H9 (cell line): ENCODE measurements at regions not wholly inside any gene's neighbourhood (a gene's known extent, or its start where the extent isn't known, plus 50 kb on each side); places are given as distances from the start of the nearest gene placed in this dataset.

ENCODE experiments used
- DNase-seq: peaks from one replicate; pipeline ENCODE4 v3.0.0-alpha.2; 2017
- H2AFZ ChIP-seq: one replicate; pipeline ENCODE4 v1.6.1; 2013; ENCODE audit warnings: mild to moderate bottlenecking, low read length, control low read depth, moderate library complexity
- H2AK5ac ChIP-seq: 2 replicates; pipeline ENCODE4 v1.6.1; 2013; ENCODE audit warnings: low read length, control low read depth, mixed read lengths; ENCODE audit not compliant: insufficient read length
- H2BK120ac ChIP-seq: one replicate; pipeline ENCODE4 v1.6.1; 2013; ENCODE audit warnings: low read depth, mild to moderate bottlenecking, low read length, control low read depth, inconsistent platforms; ENCODE audit not compliant: poor library complexity, severe bottlenecking
- H2BK12ac ChIP-seq: 2 replicates; pipeline ENCODE4 v1.6.1; 2013; ENCODE audit warnings: low read length, control low read depth, mixed read lengths, low read depth; ENCODE audit not compliant: insufficient read length
- H2BK15ac ChIP-seq: 2 replicates; pipeline ENCODE4 v1.6.1; 2013; ENCODE audit warnings: low read depth, low read length, control low read depth
- H2BK20ac ChIP-seq: one replicate; pipeline ENCODE4 v1.6.1; 2013; ENCODE audit warnings: low read depth, mild to moderate bottlenecking, low read length, control low read depth, inconsistent platforms; ENCODE audit not compliant: poor library complexity, severe bottlenecking
- H2BK5ac ChIP-seq: 2 replicates; pipeline ENCODE4 v1.6.1; 2013; ENCODE audit warnings: low read length, control low read depth, mixed read lengths; ENCODE audit not compliant: insufficient read length
- H3K14ac ChIP-seq: 2 replicates; pipeline ENCODE4 v1.6.1; 2013; ENCODE audit warnings: low read length, control low read depth; ENCODE audit not compliant: insufficient read depth
- H3K18ac ChIP-seq: 2 replicates; pipeline ENCODE4 v1.6.1; 2013; ENCODE audit warnings: low read depth, mild to moderate bottlenecking, mixed read lengths, low read length, control low read depth; ENCODE audit not compliant: insufficient read length
- H3K23ac ChIP-seq: 2 replicates; pipeline ENCODE4 v1.6.1; 2013; ENCODE audit warnings: low read length, control low read depth, mixed read lengths, low read depth; ENCODE audit not compliant: insufficient read length
- H3K23me2 ChIP-seq: 2 replicates; pipeline ENCODE4 v1.6.1; 2013; ENCODE audit warnings: low read depth, mild to moderate bottlenecking, mixed read lengths, low read length, control low read depth; ENCODE audit not compliant: insufficient read length, poor library complexity, severe bottlenecking
- H3K27ac ChIP-seq: 2 replicates; pipeline ENCODE4 v1.5.1; 2013; ENCODE audit warnings: low read length, control low read depth, mixed read lengths, low read depth; ENCODE audit not compliant: insufficient read length
- H3K27me3 ChIP-seq: 2 replicates; pipeline ENCODE4 v1.6.1; 2013; ENCODE audit warnings: low read length, control low read depth, inconsistent platforms; ENCODE audit not compliant: insufficient read depth
- H3K4ac ChIP-seq: 2 replicates; pipeline ENCODE4 v1.6.1; 2013; ENCODE audit warnings: low read depth, mild to moderate bottlenecking, control low read depth, inconsistent platforms, low read length, moderate library complexity
- H3K4me1 ChIP-seq: 2 replicates; pipeline ENCODE4 v1.6.1; 2013; ENCODE audit warnings: low read length, control low read depth, inconsistent platforms; ENCODE audit not compliant: insufficient read depth
- H3K4me2 ChIP-seq: 2 replicates; pipeline ENCODE4 v1.6.1; 2013; ENCODE audit warnings: low read length, control low read depth, mixed read lengths; ENCODE audit not compliant: insufficient read length, insufficient read depth
- H3K56ac ChIP-seq: 2 replicates; pipeline ENCODE4 v1.6.1; 2013; ENCODE audit warnings: low read depth, mild to moderate bottlenecking, mixed read lengths, low read length, control low read depth; ENCODE audit not compliant: insufficient read length
- H3K79me1 ChIP-seq: 2 replicates; pipeline ENCODE4 v1.6.1; 2013; ENCODE audit warnings: low read depth, mild to moderate bottlenecking, moderate library complexity, low read length, control low read depth, inconsistent platforms; ENCODE audit not compliant: insufficient read depth, poor library complexity, severe bottlenecking
- H3K79me2 ChIP-seq: 2 replicates; pipeline ENCODE4 v1.6.1; 2013; ENCODE audit warnings: low read length, control low read depth, inconsistent platforms; ENCODE audit not compliant: insufficient read depth
- H3K9ac ChIP-seq: 2 replicates; pipeline ENCODE4 v1.6.1; 2013; ENCODE audit warnings: low read length, control low read depth, mixed read lengths; ENCODE audit not compliant: insufficient read length; ENCODE audit errors: extremely low read depth
- H3K9me3 ChIP-seq: one replicate; pipeline ENCODE4 v1.6.1; 2013; ENCODE audit warnings: low read depth, low read length, inconsistent platforms; ENCODE audit not compliant: control insufficient read depth
- H3T11ph ChIP-seq: one replicate; pipeline ENCODE4 v1.6.1; 2013; ENCODE audit warnings: mild to moderate bottlenecking, low read length, control low read depth, inconsistent platforms
- H4K20me1 ChIP-seq: one replicate; pipeline ENCODE4 v1.6.1; 2013; ENCODE audit not compliant: control insufficient read depth, insufficient read length, insufficient read depth
- H4K5ac ChIP-seq: 2 replicates; pipeline ENCODE4 v1.6.1; 2013; ENCODE audit warnings: low read depth, mild to moderate bottlenecking, mixed read lengths, low read length, control low read depth; ENCODE audit not compliant: insufficient read length
- H4K8ac ChIP-seq: replicated peaks from 2 replicates; pipeline ENCODE4 v1.6.1; 2013; ENCODE audit warnings: low read length, control low read depth, mixed read lengths, low read depth; ENCODE audit not compliant: insufficient read length
- H4K91ac ChIP-seq: 2 replicates; pipeline ENCODE4 v1.6.1; 2013; ENCODE audit warnings: low read depth, mild to moderate bottlenecking, moderate library complexity, mixed read lengths, low read length, control low read depth; ENCODE audit not compliant: insufficient read length
- H3K27ac Mint-ChIP-seq, 3 experiments: 2 replicates in 2 of 3; 3 replicates in 1 of 3; pipeline ENCODE4 v1.8.0; 2020 to 2021; ENCODE audit warnings: mixed read lengths in 3 of 3, mild to moderate bottlenecking in 1 of 3, moderate library complexity in 1 of 3
- H3K27me3 Mint-ChIP-seq: 2 replicates; pipeline ENCODE4 v1.8.0; 2021; ENCODE audit warnings: low read depth, mild to moderate bottlenecking, moderate library complexity, mixed read lengths
- H3K36me3 Mint-ChIP-seq, 3 experiments: 2 replicates in 2 of 3; 3 replicates in 1 of 3; pipeline ENCODE4 v1.8.0; 2020 to 2021; ENCODE audit warnings: low read depth in 3 of 3, mixed read lengths in 3 of 3; ENCODE audit not compliant: insufficient read depth in 1 of 3
- H3K4me1 Mint-ChIP-seq, 2 experiments: 2 replicates each; pipeline ENCODE4 v1.8.0; 2020; ENCODE audit warnings: mixed read lengths in 2 of 2
- H3K4me3 Mint-ChIP-seq, 2 experiments: 2 replicates in 1 of 2; 3 replicates in 1 of 2; pipeline ENCODE4 v1.8.0; 2020 to 2021; ENCODE audit warnings: mild to moderate bottlenecking in 2 of 2, mixed read lengths in 2 of 2, moderate library complexity in 1 of 2
- H3K9me3 Mint-ChIP-seq, 2 experiments: 2 replicates in 1 of 2; 3 replicates in 1 of 2; pipeline ENCODE4 v1.8.0; 2020; ENCODE audit warnings: mild to moderate bottlenecking in 2 of 2, mixed read lengths in 2 of 2, moderate library complexity in 1 of 2
- CTCF ChIP-seq: fragments of 200-600 bp; sonication (generic); conservative IDR thresholded peaks from 3 replicates; pipeline ENCODE4 v1.8.0; 2021; ENCODE audit warnings: antibody characterized with exemption, mild to moderate bottlenecking
- WGBS: extraction: QIAGEN DNeasy Blood & Tissue Kit; methylation state at CpG from one replicate; pipeline ENCODE4 v1.1.7; 2013; ENCODE audit warnings: missing lambda C conversion rate, low lambda C conversion rate, mixed read lengths; ENCODE audit not compliant: insufficient read length; ENCODE audit errors: extremely low coverage; 5-methylcytosine and 5-hydroxymethylcytosine counted together

- Histone ChIP-seq H2BK20ac (no peak overlapping the region), H4K20me1 (no peaks in the 10 kb centered on the region), H4K8ac (no peak overlapping the region), H4K5ac (no peak overlapping the region), H3K4me1 (no peaks in the 10 kb centered on the region; the same call in 1 of the 2 replicates), H3K9ac (no peak overlapping the region), H3K79me1 (no peaks in the 10 kb centered on the region), H2AFZ (no peak overlapping the region), H3K23ac (no peak overlapping the region), H2BK5ac (no peak overlapping the region), H2AK5ac (no peak overlapping the region), H2BK12ac (no peak overlapping the region), H3K4ac (no peak overlapping the region), H3K79me2 (no peaks in the 10 kb centered on the region), H4K91ac (no peak overlapping the region), H3K56ac (no peak overlapping the region), H2BK120ac (no peak overlapping the region), H3K27ac (no peak overlapping the region), H3K18ac (no peak overlapping the region), H3K23me2 (no peaks in the 10 kb centered on the region), H3K14ac (no peak overlapping the region), H2BK15ac (no peak overlapping the region), H3K27me3 (no peaks in the 10 kb centered on the region), H3K9me3 (no peaks in the 10 kb centered on the region), H3K4me2 (no peak overlapping the region), H3T11ph (no peak overlapping the region)
- Mint-ChIP-seq H3K27me3 (no peaks in the 10 kb centered on the region), H3K4me1 (no peaks in the 10 kb centered on the region), H3K4me3 (no peak overlapping the region), H3K36me3 (no peaks in the 10 kb centered on the region), H3K9me3 (no peaks in the 10 kb centered on the region; a peak in 1 of 5 replicates), H3K27ac (no peak overlapping the region)
- TF ChIP-seq CTCF, result no peak
- no peak for DNase-seq
- WGBS, result no CpG with 5 or more reads among the region's 3 CpGs
Measured at GRCh38 chr4:119744580-119744979, 116.0 kb upstream of the PDE5A start.
